ENCODE measurements at regions not wholly inside any gene's neighbourhood (a gene's known extent, or its start where the extent isn't known, plus 50 kb on each side); places are given as distances from the start of the nearest gene placed in this dataset.
A peak's percentile ranks its signal among the peaks of the same experiment; 100 is the strongest.

- no peak for TF ChIP-seq POLR2A (IDR thresholded peaks at IDR 0.05)
- TF ChIP-seq CTCF (IDR thresholded peaks at IDR 0.05), result peak; percentile 35 to 65 (median 54)
These were observed 65.1 kb upstream of the ARHGEF7 start for GRCh38 chr13:111049791-111050538.
